PC-9 (cell line): ENCODE measurements at regions not wholly inside any gene's neighbourhood (a gene's known extent, or its start where the extent isn't known, plus 50 kb on each side); places are given as distances from the start of the nearest gene placed in this dataset.

Source experiments
- BruUV-seq: library from RNA; stranded (reverse); fragments of 400-500 nt; replicated peaks from 2 replicates; lab custom pipeline; 2021; lab: Mats Ljungman, UMichigan
- CTCF ChIA-PET: fragments of 300-600 bp; sonication (Branson Sonifier 250); formaldehyde crosslinking; loops from one replicate; lab custom pipeline; 2022; ENCODE audit warnings: antibody characterized with exemption; lab: Charles Lee
- POLR2A ChIA-PET: fragments of 300-600 bp; sonication (Branson Sonifier 250); formaldehyde crosslinking; loops from one replicate; lab custom pipeline; 2022; ENCODE audit warnings: antibody characterized with exemption; ENCODE audit not compliant: unreplicated experiment; lab: Charles Lee
- DNase-seq, 2 experiments: peaks; one replicate each; pipeline versions ENCODE4 v3.0.0 to v3.0.0-alpha.2; 2015 to 2022; ENCODE audit warnings: mixed read lengths in 1 of 2
- H2AFZ ChIP-seq: fragments of 200-600 bp; sonication (generic); 2 replicates; pipeline ENCODE4 v1.8.1; 2017; ENCODE audit warnings: antibody characterized with exemption
- H3F3A ChIP-seq: fragments of 200-600 bp; sonication (generic); 2 replicates; pipeline ENCODE4 v1.8.1; 2017; ENCODE audit warnings: antibody characterized with exemption, mild to moderate bottlenecking, low read depth; ENCODE audit not compliant: insufficient read depth
- H3K27ac ChIP-seq: fragments of 200-600 bp; sonication (generic); 2 replicates; pipeline ENCODE4 v1.6.1; 2016; ENCODE audit warnings: mixed run types
- H3K27me3 ChIP-seq: fragments of 200-600 bp; sonication (generic); 2 replicates; pipeline ENCODE4 v1.6.1; 2016; ENCODE audit warnings: low read depth, mixed run types; ENCODE audit not compliant: insufficient read depth
- H3K36me3 ChIP-seq: fragments of 200-600 bp; sonication (generic); 2 replicates; pipeline ENCODE4 v1.6.1; 2016; ENCODE audit warnings: low read depth, mixed run types
- H3K4me1 ChIP-seq: fragments of 200-600 bp; sonication (generic); replicated peaks from 2 replicates; pipeline ENCODE4 v1.6.1; 2016; ENCODE audit warnings: mixed run types; ENCODE audit not compliant: insufficient read depth
- H3K4me2 ChIP-seq: fragments of 200-600 bp; sonication (generic); 2 replicates; pipeline ENCODE4 v1.6.1; 2017; ENCODE audit warnings: mixed run types
- H3K4me3 ChIP-seq: fragments of 200-600 bp; sonication (generic); 2 replicates; pipeline ENCODE4 v1.6.1; 2016; ENCODE audit warnings: mixed run types
- H3K79me2 ChIP-seq: fragments of 200-600 bp; sonication (generic); 2 replicates; pipeline ENCODE4 v1.6.1; 2017; ENCODE audit warnings: low read depth, mixed run types
- H3K9me2 ChIP-seq: fragments of 200-600 bp; sonication (generic); 2 replicates; pipeline ENCODE4 v1.8.1; 2017; ENCODE audit warnings: mild to moderate bottlenecking; ENCODE audit not compliant: insufficient read depth
- H3K9me3 ChIP-seq: fragments of 200-600 bp; sonication (generic); 2 replicates; pipeline ENCODE4 v1.8.1; 2016; ENCODE audit warnings: low read depth; ENCODE audit not compliant: insufficient read depth
- H4K20me1 ChIP-seq: fragments of 200-600 bp; sonication (generic); 2 replicates; pipeline ENCODE4 v1.8.1; 2017; ENCODE audit not compliant: insufficient read depth
- EZH2 ChIP-seq: fragments of 200-600 bp; sonication (generic); IDR thresholded peaks from 2 replicates; pipeline ENCODE4 v1.8.0; 2017; ENCODE audit warnings: antibody characterized with exemption, low read depth
- intact Hi-C: fragments of 100-400 bp; cut with micrococcal nuclease; formaldehyde crosslinking; loops from one replicate; pipeline ENCODE4 v1.10.0; 2022; ENCODE audit not compliant: unreplicated experiment
- TF ChIP-seq, protein P1 (sequence below): fragments of 200-600 bp; sonication (generic); conservative IDR thresholded peaks from 2 replicates; pipeline ENCODE4 v1.6.1; 2017; ENCODE audit warnings: mixed run types, antibody characterized with exemption, mild to moderate bottlenecking, moderate library complexity

DNA sequence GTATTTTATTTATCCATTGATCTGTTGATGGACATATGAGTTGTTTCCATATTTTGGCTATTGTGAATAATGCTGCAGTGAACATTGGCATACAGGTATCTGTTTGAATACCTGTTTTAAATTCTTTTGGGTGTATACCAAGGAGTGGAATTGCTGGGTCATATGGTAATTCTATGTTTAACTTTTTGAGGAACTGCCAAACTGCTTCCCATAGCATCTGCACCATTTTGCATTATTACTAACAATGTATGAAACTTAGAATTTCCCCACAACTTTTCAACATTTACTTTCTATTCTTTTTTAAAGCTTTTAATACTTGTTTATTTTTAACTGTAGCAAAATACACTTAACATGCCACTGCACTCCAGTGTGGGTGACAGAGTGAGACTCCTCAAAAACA is 57.0 kb upstream of the MSN start:
- no TSS peak for BruUV-seq
- intact Hi-C loops, result no loop called here
- CTCF ChIA-PET, result no interaction called here

DNA sequence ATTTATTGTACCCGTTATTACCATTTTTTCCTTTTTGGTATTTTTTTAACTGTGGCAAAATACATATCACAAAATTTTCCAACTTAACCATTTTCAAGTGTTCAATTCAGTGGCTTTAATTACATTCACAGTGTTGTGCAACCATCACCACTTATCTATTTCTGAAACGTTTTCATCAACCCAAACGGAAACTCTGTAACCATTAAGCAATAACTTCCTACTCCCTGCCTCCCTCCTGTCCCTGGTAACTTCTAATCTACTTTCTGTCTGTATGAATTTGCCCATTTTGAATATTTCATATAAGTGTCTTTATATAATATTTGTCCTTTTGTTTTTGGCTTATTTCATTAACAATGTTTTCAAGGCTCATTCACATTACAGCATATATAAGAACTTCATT is 57.4 kb upstream of the MSN start:
- Histone ChIP-seq H3K9me3 (no peaks in the 10 kb centered on the region), H2AFZ (no peak overlapping the region), H3K27ac (no peak overlapping the region), H3F3A (no peaks in the 10 kb centered on the region), H3K4me3 (no peak overlapping the region), H3K36me3 (no peaks in the 10 kb centered on the region), H3K4me2 (no peak overlapping the region), H3K9me2 (no peaks in the 10 kb centered on the region), H4K20me1 (no peaks in the 10 kb centered on the region), H3K79me2 (no peaks in the 10 kb centered on the region), H3K27me3 (no peaks in the 10 kb centered on the region), H3K4me1 (peaks cover 10% of the 10 kb centered on the region; the same call in 1 of the 2 replicates)
- no TSS peak for BruUV-seq
- ChIA-PET POLR2A (no interaction called here), CTCF (no interaction called here)
- TF ChIP-seq, protein P1, sequence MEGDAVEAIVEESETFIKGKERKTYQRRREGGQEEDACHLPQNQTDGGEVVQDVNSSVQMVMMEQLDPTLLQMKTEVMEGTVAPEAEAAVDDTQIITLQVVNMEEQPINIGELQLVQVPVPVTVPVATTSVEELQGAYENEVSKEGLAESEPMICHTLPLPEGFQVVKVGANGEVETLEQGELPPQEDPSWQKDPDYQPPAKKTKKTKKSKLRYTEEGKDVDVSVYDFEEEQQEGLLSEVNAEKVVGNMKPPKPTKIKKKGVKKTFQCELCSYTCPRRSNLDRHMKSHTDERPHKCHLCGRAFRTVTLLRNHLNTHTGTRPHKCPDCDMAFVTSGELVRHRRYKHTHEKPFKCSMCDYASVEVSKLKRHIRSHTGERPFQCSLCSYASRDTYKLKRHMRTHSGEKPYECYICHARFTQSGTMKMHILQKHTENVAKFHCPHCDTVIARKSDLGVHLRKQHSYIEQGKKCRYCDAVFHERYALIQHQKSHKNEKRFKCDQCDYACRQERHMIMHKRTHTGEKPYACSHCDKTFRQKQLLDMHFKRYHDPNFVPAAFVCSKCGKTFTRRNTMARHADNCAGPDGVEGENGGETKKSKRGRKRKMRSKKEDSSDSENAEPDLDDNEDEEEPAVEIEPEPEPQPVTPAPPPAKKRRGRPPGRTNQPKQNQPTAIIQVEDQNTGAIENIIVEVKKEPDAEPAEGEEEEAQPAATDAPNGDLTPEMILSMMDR, result no peak
- no peak for TF ChIP-seq EZH2
- no peak for DNase-seq
- intact Hi-C loops, result no loop called here

More for the DNA sequence above, 57.0 kb upstream of the MSN start:
- Histone ChIP-seq H3F3A (no peaks in the 10 kb centered on the region), H4K20me1 (no peaks in the 10 kb centered on the region), H3K9me3 (no peaks in the 10 kb centered on the region), H3K27ac (no peak overlapping the region), H3K36me3 (no peaks in the 10 kb centered on the region), H3K27me3 (no peaks in the 10 kb centered on the region), H2AFZ (no peak overlapping the region), H3K4me3 (no peak overlapping the region), H3K79me2 (no peaks in the 10 kb centered on the region), H3K9me2 (no peaks in the 10 kb centered on the region), H3K4me1 (peaks cover 9% of the 10 kb centered on the region; the same call in 1 of the 2 replicates), H3K4me2 (no peak overlapping the region)
- POLR2A ChIA-PET, result no interaction called here
- no peak for DNase-seq
- TF ChIP-seq EZH2, result no peak
- TF ChIP-seq, protein P1, result no peak

DNA sequence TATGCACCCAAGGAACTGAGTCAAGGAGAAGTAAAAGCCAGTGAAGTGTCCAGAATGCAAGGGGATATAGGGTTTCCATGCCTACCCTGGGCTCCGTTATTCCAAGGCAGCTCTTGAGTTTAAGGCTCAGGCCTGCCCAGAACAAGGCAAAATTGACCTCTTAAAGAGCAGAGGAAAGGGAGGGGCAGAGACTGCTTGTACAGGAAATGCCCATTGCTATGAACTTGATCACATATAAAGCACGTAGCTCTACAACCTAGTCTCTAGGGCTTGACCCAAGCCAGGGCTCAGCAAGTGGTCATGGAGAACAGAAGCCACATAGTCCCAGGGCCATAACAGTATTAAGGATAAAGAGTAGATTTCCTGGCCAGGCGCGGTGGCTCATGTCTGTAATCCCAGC is 58.2 kb upstream of the MSN start:
- no TSS peak for BruUV-seq
- no peak for TF ChIP-seq EZH2
- TF ChIP-seq, protein P1, result no peak
- Histone ChIP-seq H3K4me1 (peaks cover 10% of the 10 kb centered on the region; the same call in 1 of the 2 replicates), H3K27me3 (no peaks in the 10 kb centered on the region), H3K79me2 (no peaks in the 10 kb centered on the region), H3F3A (no peaks in the 10 kb centered on the region), H3K4me2 (no peak overlapping the region), H3K9me3 (no peaks in the 10 kb centered on the region), H3K27ac (no peak overlapping the region), H3K9me2 (no peaks in the 10 kb centered on the region), H4K20me1 (no peaks in the 10 kb centered on the region), H2AFZ (no peak overlapping the region), H3K4me3 (no peak overlapping the region), H3K36me3 (no peaks in the 10 kb centered on the region)
- POLR2A ChIA-PET, result no interaction called here
- intact Hi-C loops, result no loop called here
- no peak for DNase-seq
- CTCF ChIA-PET, result no interaction called here
